ENCODE measurements at regions not wholly inside any gene's neighbourhood (a gene's known extent, or its start where the extent isn't known, plus 50 kb on each side); places are given as distances from the start of the nearest gene placed in this dataset.

DNA sequence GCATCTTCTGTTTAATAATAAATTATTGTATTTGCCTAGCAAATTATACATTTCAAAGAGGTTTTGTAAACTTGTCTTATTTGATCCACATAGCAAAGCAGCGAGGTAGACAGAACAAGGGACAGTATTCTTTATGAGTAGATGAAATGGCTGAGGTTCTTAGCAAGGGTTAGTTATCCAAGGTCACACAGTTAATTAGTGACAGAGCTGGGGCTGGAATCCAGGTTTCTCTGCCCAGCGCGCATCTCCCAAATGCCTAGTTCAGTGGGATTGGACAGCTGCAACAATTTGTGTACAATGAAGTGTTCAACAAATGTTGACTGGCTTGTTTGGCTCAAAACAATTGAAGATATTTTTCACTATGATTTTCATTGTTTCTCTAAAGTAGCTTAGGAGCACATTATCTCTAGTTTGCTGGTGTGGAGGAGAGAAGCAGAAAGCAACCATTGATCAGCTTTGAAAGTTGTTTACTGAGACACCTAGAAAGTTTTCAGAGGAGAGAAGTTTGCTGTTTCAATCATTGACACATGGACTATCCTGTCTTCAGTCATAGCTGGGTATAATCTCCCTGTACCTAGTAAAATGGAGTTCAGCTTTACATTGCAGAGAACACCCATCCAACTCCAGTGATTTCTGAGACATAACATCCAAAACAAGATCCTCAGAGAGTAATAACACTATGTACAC is 270.6 kb downstream of the FAT3 start:
- no peak for DNase-seq (ENCODE audit: low read depth, low spot score)
- TF ChIP-seq EZH2 (IDR thresholded peaks at IDR 0.05) (no peak), FOXP2 (optimal IDR thresholded peaks at IDR 0.05; ENCODE audit: control extremely low read depth, extremely low read length, insufficient read depth) (no peak)

DNA sequence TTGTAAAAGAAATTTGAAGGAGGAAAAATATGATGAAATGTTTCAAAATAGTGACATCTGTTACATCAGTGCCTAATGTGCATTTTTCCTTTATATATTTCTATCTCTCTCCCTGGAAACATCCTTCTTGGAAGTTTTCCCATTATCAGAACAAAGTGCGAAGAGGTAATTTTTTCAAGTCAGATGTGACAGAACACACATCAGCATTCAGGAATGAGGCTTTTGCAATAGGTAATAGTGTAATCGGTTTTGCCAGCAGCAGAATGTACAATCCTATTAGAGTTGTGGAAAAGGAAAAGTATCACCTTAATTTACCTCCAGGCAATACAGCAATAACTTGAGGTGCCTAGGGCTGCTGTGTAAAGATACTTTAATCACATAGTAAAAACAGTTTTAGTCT is 275.8 kb downstream of the FAT3 start:
- TF ChIP-seq FOXP2 (optimal IDR thresholded peaks at IDR 0.05; ENCODE audit: control extremely low read depth, extremely low read length, insufficient read depth) (no peak), EZH2 (IDR thresholded peaks at IDR 0.05) (no peak)
- Histone ChIP-seq H3K9ac (ENCODE audit: insufficient read length) (no peak overlapping the region), H3K27ac (no peak overlapping the region), H3K9me3 (ENCODE audit: low read depth, low read length) (no peaks in the 10 kb centered on the region), H3K36me3 (ENCODE audit: insufficient read depth, low read length) (no peaks in the 10 kb centered on the region), H3K4me3 (no peak overlapping the region)
- no peak for DNase-seq (ENCODE audit: low read depth, low spot score)

More for the DNA sequence above, 270.6 kb downstream of the FAT3 start:
- Histone ChIP-seq H3K4me3 (no peak overlapping the region), H3K36me3 (ENCODE audit: insufficient read depth, low read length) (no peaks in the 10 kb centered on the region), H3K9ac (ENCODE audit: insufficient read length) (no peak overlapping the region), H3K27ac (no peak overlapping the region), H3K9me3 (ENCODE audit: low read depth, low read length) (no peaks in the 10 kb centered on the region)

DNA sequence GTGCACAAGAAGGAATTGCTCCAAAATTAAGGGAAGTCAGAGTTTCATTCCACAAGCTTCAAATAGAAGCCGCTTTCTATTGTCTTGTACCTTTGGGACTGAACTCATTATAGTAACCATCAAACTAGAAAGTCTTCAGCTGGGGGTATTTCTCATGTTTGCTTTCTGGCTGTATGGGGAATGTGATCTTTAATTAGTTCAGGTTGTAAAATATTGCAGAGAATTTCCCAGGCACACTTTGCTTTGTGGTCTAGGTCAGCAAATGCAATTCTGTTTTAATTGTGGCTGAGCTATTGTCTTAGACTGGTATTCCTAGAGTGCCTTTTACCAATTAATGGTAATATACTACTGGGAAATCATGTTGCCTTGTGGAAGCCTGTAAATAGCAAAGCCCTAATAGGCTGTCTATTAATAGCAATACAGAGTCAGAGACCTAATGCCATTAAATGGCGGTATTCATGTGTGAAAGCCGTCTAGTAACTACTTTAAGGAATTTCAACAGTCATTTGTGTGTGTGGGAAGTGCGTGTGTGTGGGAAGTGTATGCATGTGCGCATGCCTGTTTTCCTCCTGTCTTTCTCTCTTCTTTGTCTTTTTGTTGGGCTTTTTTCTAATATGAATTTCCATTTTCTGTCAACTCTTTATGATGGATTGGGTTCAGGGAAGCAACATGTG is 276.6 kb downstream of the FAT3 start:
- no peak overlapping the region for H3K9ac ChIP-seq (ENCODE audit: insufficient read length)
- H3K27ac ChIP-seq: no peak overlapping the region
- no peaks in the 10 kb centered on the region for H3K36me3 ChIP-seq (ENCODE audit: insufficient read depth, low read length)
- H3K4me3 ChIP-seq: no peak overlapping the region
- no peak for TF ChIP-seq POLR2AphosphoS5 (IDR thresholded peaks at IDR 0.05; ENCODE audit: borderline replicate concordance, low read depth, low read length)
- TF ChIP-seq FOXP2 (optimal IDR thresholded peaks at IDR 0.05; ENCODE audit: control extremely low read depth, extremely low read length, insufficient read depth): no peak
- TF ChIP-seq EZH2 (IDR thresholded peaks at IDR 0.05): no peak
- no peak for DNase-seq (ENCODE audit: low read depth, low spot score)
- no peaks in the 10 kb centered on the region for H3K9me3 ChIP-seq (ENCODE audit: low read depth, low read length)

DNA sequence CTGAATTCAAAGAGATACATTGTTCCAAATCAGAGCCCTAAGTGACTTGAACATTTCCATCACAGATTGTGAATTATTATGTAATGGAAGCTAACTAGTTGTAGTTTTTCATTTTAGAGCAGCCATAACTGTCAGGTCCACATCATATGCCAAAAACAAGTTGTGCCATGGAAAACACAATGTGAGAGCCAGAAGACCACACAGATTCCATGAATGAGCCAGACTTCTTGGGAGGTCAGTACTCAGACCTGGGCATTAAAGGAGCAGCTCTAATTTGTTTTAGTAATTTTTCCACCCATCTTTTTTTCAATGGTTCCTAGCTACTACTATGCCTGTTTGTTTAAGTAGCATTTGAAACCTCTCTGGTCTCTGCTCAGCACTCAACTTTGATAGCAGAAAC is 279.4 kb downstream of the FAT3 start:
- no peak overlapping the region for H3K9ac ChIP-seq (ENCODE audit: insufficient read length)
- no peak overlapping the region for H3K4me3 ChIP-seq
- TF ChIP-seq EZH2 (IDR thresholded peaks at IDR 0.05) (no peak), FOXP2 (optimal IDR thresholded peaks at IDR 0.05; ENCODE audit: control extremely low read depth, extremely low read length, insufficient read depth) (no peak), POLR2AphosphoS5 (IDR thresholded peaks at IDR 0.05; ENCODE audit: borderline replicate concordance, low read depth, low read length) (no peak)
- H3K9me3 ChIP-seq (ENCODE audit: low read depth, low read length): no peaks in the 10 kb centered on the region
- no peak overlapping the region for H3K27ac ChIP-seq
- no peaks in the 10 kb centered on the region for H3K36me3 ChIP-seq (ENCODE audit: insufficient read depth, low read length)
- DNase-seq (ENCODE audit: low read depth, low spot score): no peak

DNA sequence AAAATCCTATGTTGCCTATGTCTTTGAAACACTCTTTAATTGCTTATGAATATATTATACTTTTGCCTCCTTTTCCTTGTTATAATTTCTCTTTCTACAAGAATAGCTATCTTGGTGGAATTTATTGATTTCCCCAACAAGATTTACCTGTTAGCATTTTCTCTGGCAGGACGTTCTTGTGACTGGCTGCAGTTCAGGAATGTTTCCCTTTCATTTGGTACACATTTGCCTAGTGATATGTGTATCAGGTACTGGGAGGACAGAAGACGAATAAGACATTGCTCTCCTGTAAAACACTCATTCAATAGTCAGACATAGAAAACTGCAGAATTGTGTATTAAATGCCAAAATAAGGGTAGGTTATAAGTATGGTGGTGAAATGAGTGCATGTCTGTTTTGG is 279.9 kb downstream of the FAT3 start:
- Histone ChIP-seq H3K4me3 (no peak overlapping the region), H3K9ac (ENCODE audit: insufficient read length) (no peak overlapping the region), H3K9me3 (ENCODE audit: low read depth, low read length) (no peaks in the 10 kb centered on the region), H3K36me3 (ENCODE audit: insufficient read depth, low read length) (no peaks in the 10 kb centered on the region), H3K27ac (no peak overlapping the region)
- TF ChIP-seq EZH2 (IDR thresholded peaks at IDR 0.05) (no peak), FOXP2 (optimal IDR thresholded peaks at IDR 0.05; ENCODE audit: control extremely low read depth, extremely low read length, insufficient read depth) (no peak), POLR2AphosphoS5 (IDR thresholded peaks at IDR 0.05; ENCODE audit: borderline replicate concordance, low read depth, low read length) (no peak)
- DNase-seq (ENCODE audit: low read depth, low spot score): no peak

DNA sequence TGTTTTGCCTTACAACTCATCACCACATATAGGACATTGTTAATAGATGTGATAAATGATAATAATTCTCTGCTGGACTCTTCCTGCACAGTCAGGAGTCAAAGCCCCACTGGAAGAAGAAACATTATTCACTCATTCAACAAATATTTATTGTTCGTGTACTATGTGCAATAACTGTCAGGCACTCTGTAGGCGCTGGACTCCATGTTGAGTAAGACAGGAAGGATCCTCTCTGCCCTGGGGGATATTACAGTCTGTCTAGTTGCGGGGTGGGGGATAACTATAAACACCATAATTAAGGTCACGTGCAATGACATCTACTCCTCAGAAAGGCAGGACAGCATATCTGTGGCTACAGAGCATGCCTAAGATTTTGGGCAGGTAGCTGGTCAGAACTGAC is 281.1 kb downstream of the FAT3 start:
- H3K4me3 ChIP-seq: no peak overlapping the region
- DNase-seq (ENCODE audit: low read depth, low spot score): no peak
- no peak overlapping the region for H3K9ac ChIP-seq (ENCODE audit: insufficient read length)
- H3K36me3 ChIP-seq (ENCODE audit: insufficient read depth, low read length): no peaks in the 10 kb centered on the region
- H3K9me3 ChIP-seq (ENCODE audit: low read depth, low read length): no peaks in the 10 kb centered on the region
- no peak overlapping the region for H3K27ac ChIP-seq
- TF ChIP-seq POLR2AphosphoS5 (IDR thresholded peaks at IDR 0.05; ENCODE audit: borderline replicate concordance, low read depth, low read length): no peak
- TF ChIP-seq EZH2 (IDR thresholded peaks at IDR 0.05): no peak

DNA sequence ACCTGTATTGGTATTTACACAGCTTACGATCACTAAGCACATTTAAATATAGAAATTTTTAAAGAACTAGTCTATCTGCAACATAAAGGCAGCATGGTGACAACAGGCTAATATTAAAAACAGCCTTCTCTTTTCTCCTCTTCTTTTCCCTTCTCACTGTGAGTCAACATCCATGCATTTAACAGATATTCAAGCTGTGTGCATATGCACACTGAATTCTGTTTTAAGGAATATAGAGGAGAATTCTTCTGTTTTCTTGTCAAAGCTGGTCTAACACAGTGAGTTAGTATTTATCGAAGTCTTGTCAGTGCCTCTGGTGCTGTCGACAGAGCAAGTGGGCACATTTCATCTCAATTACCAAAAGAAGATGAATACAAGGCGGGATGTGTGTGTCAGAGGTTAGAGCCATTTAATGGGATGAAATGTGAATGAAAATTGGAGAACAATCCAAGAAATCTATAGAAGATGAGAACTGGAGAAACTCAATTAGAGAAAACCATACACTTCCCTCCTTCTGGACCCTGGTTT is 282.3 kb downstream of the FAT3 start:
- no peak overlapping the region for H3K9ac ChIP-seq (ENCODE audit: insufficient read length)
- H3K36me3 ChIP-seq (ENCODE audit: insufficient read depth, low read length): no peaks in the 10 kb centered on the region
- no peaks in the 10 kb centered on the region for H3K9me3 ChIP-seq (ENCODE audit: low read depth, low read length)
- H3K27ac ChIP-seq: no peak overlapping the region
- DNase-seq (ENCODE audit: low read depth, low spot score): no peak
- TF ChIP-seq FOXP2 (optimal IDR thresholded peaks at IDR 0.05; ENCODE audit: control extremely low read depth, extremely low read length, insufficient read depth) (no peak), EZH2 (IDR thresholded peaks at IDR 0.05) (no peak), POLR2AphosphoS5 (IDR thresholded peaks at IDR 0.05; ENCODE audit: borderline replicate concordance, low read depth, low read length) (no peak)
- H3K4me3 ChIP-seq: no peak overlapping the region

DNA sequence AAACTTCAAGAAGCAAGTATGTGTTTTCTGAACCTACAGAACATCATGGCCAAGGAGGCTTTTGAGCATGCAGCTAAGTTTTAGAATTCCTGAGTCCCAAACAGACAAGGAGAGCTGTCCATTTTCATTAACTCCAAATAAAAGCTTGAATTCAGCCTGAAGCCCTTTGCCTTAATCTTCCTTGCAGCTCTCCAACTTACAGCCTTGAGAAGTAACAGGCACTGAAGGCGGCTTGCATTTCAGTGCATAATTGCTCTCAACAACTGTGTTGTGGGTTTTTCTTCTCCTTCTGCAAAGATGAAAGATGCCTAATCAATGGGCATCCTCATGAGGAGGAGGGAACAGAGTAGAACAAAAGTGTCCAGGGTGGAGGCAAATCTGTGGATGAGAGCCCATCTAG is 286.0 kb downstream of the FAT3 start:
- Histone ChIP-seq H3K36me3 (ENCODE audit: insufficient read depth, low read length) (no peaks in the 10 kb centered on the region), H3K9ac (ENCODE audit: insufficient read length) (no peak overlapping the region), H3K4me3 (no peak overlapping the region), H3K9me3 (ENCODE audit: low read depth, low read length) (no peaks in the 10 kb centered on the region), H3K27ac (no peak overlapping the region)
- DNase-seq (ENCODE audit: low read depth, low spot score): no peak
- no peak for TF ChIP-seq FOXP2 (optimal IDR thresholded peaks at IDR 0.05; ENCODE audit: control extremely low read depth, extremely low read length, insufficient read depth)
- no peak for TF ChIP-seq POLR2AphosphoS5 (IDR thresholded peaks at IDR 0.05; ENCODE audit: borderline replicate concordance, low read depth, low read length)
- TF ChIP-seq EZH2 (IDR thresholded peaks at IDR 0.05): no peak

Data from SK-N-MC (cell line).